ENCODE measurements at regions not wholly inside any gene's neighbourhood (a gene's known extent, or its start where the extent isn't known, plus 50 kb on each side); places are given as distances from the start of the nearest gene placed in this dataset.

DNA sequence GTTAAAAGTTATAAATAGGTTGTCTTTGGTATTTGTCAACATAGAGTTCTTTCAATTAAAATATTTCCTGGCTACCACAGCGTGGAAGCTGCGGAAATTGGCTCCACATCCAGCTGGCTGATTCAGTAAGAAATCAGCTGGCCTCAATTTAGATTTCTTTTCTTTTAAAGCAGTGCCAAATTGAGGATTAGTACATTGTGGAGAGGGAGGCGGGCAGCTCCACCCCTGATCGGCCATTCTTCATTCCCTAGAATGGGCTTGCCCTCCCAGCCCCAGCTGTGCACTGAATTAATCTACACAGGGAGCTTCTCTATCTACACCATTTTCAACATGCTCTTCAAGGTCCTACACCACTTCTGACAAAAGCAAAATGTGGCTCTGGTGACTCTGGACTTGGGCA lies 624.8 kb downstream of the DACH1 start:
- no peaks in the 10 kb centered on the region for H3K9me1 ChIP-seq (replicated peaks; ENCODE audit: control insufficient read depth, extremely low read depth, insufficient read depth, low read length)
- H3K27ac ChIP-seq (ENCODE audit: insufficient read depth, low read depth, low read length) = no peak overlapping the region
- no peak overlapping the region for H3K4me3 ChIP-seq (replicated peaks in 1 of 3; ENCODE audit: insufficient read depth in 1 of 3, low read depth in 1 of 3, low read length in 3 of 3)
- H2AFZ ChIP-seq (ENCODE audit: low read depth, low read length) = peak overlapping the region; percentile 27
- no peak overlapping the region for H3K9ac ChIP-seq (replicated peaks; ENCODE audit: extremely low read depth, insufficient read depth, low read length)
- DNase-seq (ENCODE audit: low read depth, low spot score) (peak; percentile 31), FAIRE-seq (no peak)
- intact Hi-C loops (cut with micrococcal nuclease) = loop anchor here (5.0 to 10.0 kb wide), 3 partner anchors 235 to 533 kb away; no protein-coding TSS in a partner anchor
- no peaks in the 10 kb centered on the region for H3K9me3 ChIP-seq (replicated peaks; ENCODE audit: control insufficient read depth, insufficient read depth, low read length)
- no peaks in the 10 kb centered on the region for H3K36me3 ChIP-seq (ENCODE audit: control insufficient read depth in 2 of 2, extremely low read depth in 1 of 2, insufficient read depth in 2 of 2, low read length in 2 of 2)
- dilution Hi-C loops (cut with MboI; ENCODE audit: extremely low pct_ligation_motif_present, low sequenced_read_pairs) = no loop called here
- ChIA-PET CTCF (interaction anchor here (1.6 to 4.3 kb wide), 4 partner anchors 10 to 737 kb away, joined by 4 to 71 read pairs (median 16); no protein-coding TSS in a partner anchor), POLR2A (no interaction called here)
- peaks cover 14% of the 10 kb centered on the region for H3K4me1 ChIP-seq (ENCODE audit: control insufficient read depth, extremely low read depth, insufficient read depth, low read length)
- H3K79me2 ChIP-seq (ENCODE audit: control insufficient read depth, insufficient read depth, low read length) = no peaks in the 10 kb centered on the region
- BruUV-seq (replicated peaks) = no TSS peak
- H3K27me3 ChIP-seq (ENCODE audit: control insufficient read depth in 2 of 2, insufficient read depth in 2 of 2, low read length in 2 of 2) = no peaks in the 10 kb centered on the region
- H4K20me1 ChIP-seq (replicated peaks; ENCODE audit: control insufficient read depth, extremely low read depth, insufficient read depth, low read length) = no peaks in the 10 kb centered on the region
- H3K4me2 ChIP-seq (ENCODE audit: insufficient read depth, low read length) = no peak overlapping the region
- TF ChIP-seq POLR2A (IDR thresholded peaks at IDR 0.05; ENCODE audit: low read depth, low read length) = no peak
- TF ChIP-seq POLR2AphosphoS5 (IDR thresholded peaks at IDR 0.05; ENCODE audit: insufficient read depth, low read depth, low read length) = no peak
- TF ChIP-seq, protein P1, sequence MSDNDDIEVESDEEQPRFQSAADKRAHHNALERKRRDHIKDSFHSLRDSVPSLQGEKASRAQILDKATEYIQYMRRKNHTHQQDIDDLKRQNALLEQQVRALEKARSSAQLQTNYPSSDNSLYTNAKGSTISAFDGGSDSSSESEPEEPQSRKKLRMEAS (IDR thresholded peaks at IDR 0.05; ENCODE audit: insufficient read depth, insufficient read length) = no peak
- TF ChIP-seq EZH2 (IDR thresholded peaks at IDR 0.05; ENCODE audit: borderline replicate concordance, low read depth, low read length, severe bottlenecking) = no peak
- TF ChIP-seq, protein P2, sequence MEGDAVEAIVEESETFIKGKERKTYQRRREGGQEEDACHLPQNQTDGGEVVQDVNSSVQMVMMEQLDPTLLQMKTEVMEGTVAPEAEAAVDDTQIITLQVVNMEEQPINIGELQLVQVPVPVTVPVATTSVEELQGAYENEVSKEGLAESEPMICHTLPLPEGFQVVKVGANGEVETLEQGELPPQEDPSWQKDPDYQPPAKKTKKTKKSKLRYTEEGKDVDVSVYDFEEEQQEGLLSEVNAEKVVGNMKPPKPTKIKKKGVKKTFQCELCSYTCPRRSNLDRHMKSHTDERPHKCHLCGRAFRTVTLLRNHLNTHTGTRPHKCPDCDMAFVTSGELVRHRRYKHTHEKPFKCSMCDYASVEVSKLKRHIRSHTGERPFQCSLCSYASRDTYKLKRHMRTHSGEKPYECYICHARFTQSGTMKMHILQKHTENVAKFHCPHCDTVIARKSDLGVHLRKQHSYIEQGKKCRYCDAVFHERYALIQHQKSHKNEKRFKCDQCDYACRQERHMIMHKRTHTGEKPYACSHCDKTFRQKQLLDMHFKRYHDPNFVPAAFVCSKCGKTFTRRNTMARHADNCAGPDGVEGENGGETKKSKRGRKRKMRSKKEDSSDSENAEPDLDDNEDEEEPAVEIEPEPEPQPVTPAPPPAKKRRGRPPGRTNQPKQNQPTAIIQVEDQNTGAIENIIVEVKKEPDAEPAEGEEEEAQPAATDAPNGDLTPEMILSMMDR (IDR thresholded peaks at IDR 0.05; ENCODE audit: extremely low read depth in 1 of 2, insufficient read depth in 1 of 2, low read depth in 1 of 2, low read length in 2 of 2) = no peak
- TF ChIP-seq JUN (IDR thresholded peaks at IDR 0.05; ENCODE audit: borderline replicate concordance, insufficient read depth, insufficient read length, low read depth) = no peak
- TF ChIP-seq MYC (IDR thresholded peaks at IDR 0.05; ENCODE audit: low read depth, low read length) = no peak
- TF ChIP-seq GATA2 (IDR thresholded peaks at IDR 0.05; ENCODE audit: insufficient read depth, insufficient read length, low read depth, low read length) = no peak
- TF ChIP-seq FOS (IDR thresholded peaks at IDR 0.05; ENCODE audit: borderline replicate concordance, insufficient read depth, low read length) = no peak
